ENCODE measurements at regions not wholly inside any gene's neighbourhood (a gene's known extent, or its start where the extent isn't known, plus 50 kb on each side); places are given as distances from the start of the nearest gene placed in this dataset.

- ATAC-seq (no peak), DNase-seq (no peak)
- TF ChIP-seq, protein P1, sequence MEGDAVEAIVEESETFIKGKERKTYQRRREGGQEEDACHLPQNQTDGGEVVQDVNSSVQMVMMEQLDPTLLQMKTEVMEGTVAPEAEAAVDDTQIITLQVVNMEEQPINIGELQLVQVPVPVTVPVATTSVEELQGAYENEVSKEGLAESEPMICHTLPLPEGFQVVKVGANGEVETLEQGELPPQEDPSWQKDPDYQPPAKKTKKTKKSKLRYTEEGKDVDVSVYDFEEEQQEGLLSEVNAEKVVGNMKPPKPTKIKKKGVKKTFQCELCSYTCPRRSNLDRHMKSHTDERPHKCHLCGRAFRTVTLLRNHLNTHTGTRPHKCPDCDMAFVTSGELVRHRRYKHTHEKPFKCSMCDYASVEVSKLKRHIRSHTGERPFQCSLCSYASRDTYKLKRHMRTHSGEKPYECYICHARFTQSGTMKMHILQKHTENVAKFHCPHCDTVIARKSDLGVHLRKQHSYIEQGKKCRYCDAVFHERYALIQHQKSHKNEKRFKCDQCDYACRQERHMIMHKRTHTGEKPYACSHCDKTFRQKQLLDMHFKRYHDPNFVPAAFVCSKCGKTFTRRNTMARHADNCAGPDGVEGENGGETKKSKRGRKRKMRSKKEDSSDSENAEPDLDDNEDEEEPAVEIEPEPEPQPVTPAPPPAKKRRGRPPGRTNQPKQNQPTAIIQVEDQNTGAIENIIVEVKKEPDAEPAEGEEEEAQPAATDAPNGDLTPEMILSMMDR (IDR thresholded peaks at IDR 0.05), result no peak
- no peak for TF ChIP-seq POLR2A (IDR thresholded peaks at IDR 0.05)
- Histone ChIP-seq H3K36me3 (replicated peaks in 1 of 2; ENCODE audit: insufficient read depth in 1 of 2, low read depth in 2 of 2) (no peaks in the 10 kb centered on the region), H3K27ac (no peak overlapping the region), H3K9me3 (no peaks in the 10 kb centered on the region), H3K4me3 (no peak overlapping the region), H3K27me3 (no peaks in the 10 kb centered on the region), H3K4me1 (no peaks in the 10 kb centered on the region)
- 53 to 64% methylated on average over 2 of the region's 2 CpGs for WGBS, 2 donors
- intact Hi-C loops (cut with DNase I), result no loop called here
Measured at GRCh38 chr2:58853420-58853819, 612.3 kb upstream of the FANCL start.

DNA sequence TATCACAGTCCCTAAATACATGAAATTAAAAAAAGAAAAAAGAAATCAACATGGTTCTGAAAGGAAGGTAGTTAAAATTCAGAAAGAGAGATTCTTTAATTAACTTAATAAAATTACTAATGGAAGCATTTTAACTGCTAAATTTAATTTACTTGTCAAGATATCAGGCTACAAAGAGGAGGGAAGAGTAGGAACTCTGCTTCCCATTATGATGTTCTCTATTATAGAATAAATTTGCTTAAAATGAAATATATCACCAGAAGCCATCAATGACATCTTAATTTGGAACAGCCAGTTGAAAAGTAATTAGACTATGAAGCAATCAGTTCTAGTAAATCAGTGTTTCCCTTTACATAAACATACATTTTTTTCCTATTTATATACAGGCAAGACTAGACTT lies 611.8 kb upstream of the FANCL start:
- ATAC-seq (no peak), DNase-seq (no peak)
- Histone ChIP-seq H3K36me3 (replicated peaks in 1 of 2; ENCODE audit: insufficient read depth in 1 of 2, low read depth in 2 of 2) (no peaks in the 10 kb centered on the region), H3K4me1 (no peaks in the 10 kb centered on the region), H3K4me3 (no peak overlapping the region), H3K27me3 (no peaks in the 10 kb centered on the region), H3K27ac (no peak overlapping the region), H3K9me3 (no peaks in the 10 kb centered on the region)
- intact Hi-C loops (cut with DNase I), result no loop called here
- no peak for TF ChIP-seq POLR2A (IDR thresholded peaks at IDR 0.05)
- TF ChIP-seq, protein P1 (IDR thresholded peaks at IDR 0.05), result no peak

DNA sequence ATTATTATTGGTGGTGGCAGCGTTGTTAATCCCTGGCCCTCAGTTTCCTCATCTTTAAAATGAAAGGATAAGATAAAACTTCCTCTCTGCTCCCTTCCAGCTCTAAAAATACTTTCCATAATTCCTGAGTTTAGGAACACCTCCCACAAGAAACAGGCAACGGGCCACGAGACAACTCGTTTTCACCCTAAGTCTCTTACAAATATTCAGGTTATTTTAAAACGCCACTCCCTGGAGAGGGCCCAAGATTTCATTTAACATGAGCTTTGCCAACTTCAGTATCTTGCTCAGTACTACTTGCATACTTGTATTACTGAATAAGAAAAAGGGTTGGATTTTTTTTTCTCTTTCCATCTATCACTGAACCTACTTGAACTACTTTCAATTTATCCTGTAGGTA lies 611.1 kb upstream of the FANCL start:
- TF ChIP-seq POLR2A (IDR thresholded peaks at IDR 0.05), result no peak
- TF ChIP-seq, protein P1 (IDR thresholded peaks at IDR 0.05), result no peak
- Histone ChIP-seq H3K4me1 (no peaks in the 10 kb centered on the region), H3K27ac (no peak overlapping the region), H3K9me3 (no peaks in the 10 kb centered on the region), H3K36me3 (replicated peaks in 1 of 2; ENCODE audit: insufficient read depth in 1 of 2, low read depth in 2 of 2) (no peaks in the 10 kb centered on the region), H3K4me3 (no peak overlapping the region), H3K27me3 (no peaks in the 10 kb centered on the region)
- DNase-seq (no peak), ATAC-seq (no peak)
- intact Hi-C loops (cut with DNase I), result no loop called here
- 52 to 54% methylated on average over 5 of the region's 5 CpGs for WGBS, 2 donors

DNA sequence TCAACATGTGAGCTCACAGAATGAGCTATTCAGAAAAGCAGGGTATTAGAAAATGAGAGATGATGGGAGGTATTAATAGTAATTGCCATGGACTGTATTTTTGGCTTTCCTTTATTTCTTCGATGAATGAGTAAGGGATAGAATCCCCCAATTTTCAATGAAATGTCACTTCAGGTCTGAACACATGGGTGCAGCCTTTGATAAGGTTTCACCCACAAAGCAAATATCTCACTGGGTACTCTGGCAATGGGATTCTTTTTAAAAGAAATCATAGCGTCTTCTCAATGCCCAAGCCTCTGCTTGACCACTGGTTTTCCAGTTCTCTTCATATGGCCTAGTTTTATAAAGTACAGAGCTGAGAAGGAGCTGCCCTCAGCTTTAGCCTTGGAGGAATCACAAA lies 610.5 kb upstream of the FANCL start:
- Histone ChIP-seq H3K27me3 (no peaks in the 10 kb centered on the region), H3K4me1 (no peaks in the 10 kb centered on the region), H3K36me3 (replicated peaks in 1 of 2; ENCODE audit: insufficient read depth in 1 of 2, low read depth in 2 of 2) (no peaks in the 10 kb centered on the region), H3K27ac (no peak overlapping the region), H3K9me3 (no peaks in the 10 kb centered on the region), H3K4me3 (no peak overlapping the region)
- WGBS, 2 donors, result 59 to 71% methylated on average over 2 of the region's 2 CpGs
- no peak for TF ChIP-seq POLR2A (IDR thresholded peaks at IDR 0.05)
- TF ChIP-seq, protein P1 (IDR thresholded peaks at IDR 0.05), result no peak
- DNase-seq (no peak), ATAC-seq (no peak)
- intact Hi-C loops (cut with DNase I), result no loop called here

- H3K9me3 ChIP-seq, result no peaks in the 10 kb centered on the region
- 51 to 61% methylated on average over 3 of the region's 3 CpGs for WGBS, 2 donors
- ATAC-seq, result no peak
Measured at GRCh38 chr2:58845011-58845410, 603.9 kb upstream of the FANCL start.

More at GRCh38 chr2:58845011-58845410, 603.9 kb upstream of the FANCL start:
- intact Hi-C loops (cut with DNase I), result no loop called here
- TF ChIP-seq, protein P1 (IDR thresholded peaks at IDR 0.05), result no peak
- TF ChIP-seq POLR2A (IDR thresholded peaks at IDR 0.05), result no peak
- no peak for DNase-seq
- no peaks in the 10 kb centered on the region for H3K27me3 ChIP-seq
- H3K36me3 ChIP-seq (replicated peaks in 1 of 2; ENCODE audit: insufficient read depth in 1 of 2, low read depth in 2 of 2), result no peaks in the 10 kb centered on the region
- H3K4me1 ChIP-seq, result no peaks in the 10 kb centered on the region
- H3K4me3 ChIP-seq, result no peak overlapping the region
- H3K27ac ChIP-seq, result no peak overlapping the region
